B cell (primary cell): ENCODE measurements at regions not wholly inside any gene's neighbourhood (a gene's known extent, or its start where the extent isn't known, plus 50 kb on each side); places are given as distances from the start of the nearest gene placed in this dataset.

Source experiments
- EZH2 ChIP-seq: IDR thresholded peaks from 2 replicates; pipeline ENCODE4 v1.6.1; 2012; ENCODE audit warnings: borderline replicate concordance, low read depth, mild to moderate bottlenecking, moderate library complexity, low read length; ENCODE audit not compliant: insufficient read depth, poor library complexity, severe bottlenecking
- TF ChIP-seq, protein P1 (sequence below): fragments of 200-600 bp; IDR thresholded peaks from one replicate; pipeline ENCODE4 v1.8.0; 2022; ENCODE audit warnings: antibody characterized with exemption, mild to moderate bottlenecking

DNA sequence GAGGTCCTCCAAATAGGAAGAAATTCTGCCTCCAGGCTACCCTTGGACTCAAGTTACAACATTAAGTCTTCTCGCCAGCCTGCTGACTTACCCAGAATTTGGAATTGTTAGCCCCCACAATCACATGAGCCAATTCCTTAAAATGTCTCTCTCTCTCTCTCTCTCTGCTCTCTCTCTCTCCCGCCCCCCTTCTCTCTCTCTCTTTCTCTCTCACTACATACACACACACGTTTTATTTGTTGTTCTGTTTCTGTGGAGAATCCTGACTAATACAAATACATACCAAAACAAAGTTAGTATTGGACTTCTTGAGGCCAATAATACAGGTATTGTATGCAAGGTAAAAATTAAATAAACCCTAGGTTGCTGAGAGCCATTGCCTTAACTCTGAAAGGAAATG is 72.1 kb downstream of the TNFSF18 start:
- TF ChIP-seq, protein P1, sequence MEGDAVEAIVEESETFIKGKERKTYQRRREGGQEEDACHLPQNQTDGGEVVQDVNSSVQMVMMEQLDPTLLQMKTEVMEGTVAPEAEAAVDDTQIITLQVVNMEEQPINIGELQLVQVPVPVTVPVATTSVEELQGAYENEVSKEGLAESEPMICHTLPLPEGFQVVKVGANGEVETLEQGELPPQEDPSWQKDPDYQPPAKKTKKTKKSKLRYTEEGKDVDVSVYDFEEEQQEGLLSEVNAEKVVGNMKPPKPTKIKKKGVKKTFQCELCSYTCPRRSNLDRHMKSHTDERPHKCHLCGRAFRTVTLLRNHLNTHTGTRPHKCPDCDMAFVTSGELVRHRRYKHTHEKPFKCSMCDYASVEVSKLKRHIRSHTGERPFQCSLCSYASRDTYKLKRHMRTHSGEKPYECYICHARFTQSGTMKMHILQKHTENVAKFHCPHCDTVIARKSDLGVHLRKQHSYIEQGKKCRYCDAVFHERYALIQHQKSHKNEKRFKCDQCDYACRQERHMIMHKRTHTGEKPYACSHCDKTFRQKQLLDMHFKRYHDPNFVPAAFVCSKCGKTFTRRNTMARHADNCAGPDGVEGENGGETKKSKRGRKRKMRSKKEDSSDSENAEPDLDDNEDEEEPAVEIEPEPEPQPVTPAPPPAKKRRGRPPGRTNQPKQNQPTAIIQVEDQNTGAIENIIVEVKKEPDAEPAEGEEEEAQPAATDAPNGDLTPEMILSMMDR: no peak
- no peak for TF ChIP-seq EZH2
